ENCODE measurements at regions not wholly inside any gene's neighbourhood (a gene's known extent, or its start where the extent isn't known, plus 50 kb on each side); places are given as distances from the start of the nearest gene placed in this dataset.
"Not testable (repeated sequence)": the region's sequence is repeated elsewhere in the genome, so short reads cannot be mapped to it uniquely, and the experiment has no call there.

- ChIA-PET POLR2A (no interaction called here), CTCF (no interaction called here)
These were observed 148.7 kb downstream of the KCNJ2 start for GRCh38 chr17:70318051-70318450.

GRCh38 chr17:70319516-70319915 lies 150.2 kb downstream of the KCNJ2 start:
- ChIA-PET CTCF (no interaction called here), POLR2A (no interaction called here)

GRCh38 chr17:70320673-70321345 lies 151.5 kb downstream of the KCNJ2 start:
- POLR2A ChIA-PET, result no interaction called here
- CTCF ChIA-PET, result no interaction called here

GRCh38 chr17:70321352-70321751 lies 152.0 kb downstream of the KCNJ2 start:
- CTCF ChIA-PET, result no interaction called here
- POLR2A ChIA-PET, result no interaction called here

GRCh38 chr17:70323269-70323668 lies 153.9 kb downstream of the KCNJ2 start:
- CTCF ChIA-PET, result interaction anchor here (0.7 kb wide), 2 partner anchors 663 to 716 kb away, joined by 3 read pairs; no protein-coding TSS in a partner anchor
- POLR2A ChIA-PET, result no interaction called here

GRCh38 chr17:70324031-70324430 lies 154.7 kb downstream of the KCNJ2 start:
- CTCF ChIA-PET, result no interaction called here
- POLR2A ChIA-PET, result no interaction called here

GRCh38 chr17:70327279-70327678 lies 157.9 kb downstream of the KCNJ2 start:
- ChIA-PET CTCF (no interaction called here), POLR2A (no interaction called here)

GRCh38 chr17:70327723-70328122 lies 158.4 kb downstream of the KCNJ2 start:
- POLR2A ChIA-PET, result no interaction called here
- CTCF ChIA-PET, result no interaction called here

GRCh38 chr17:70329721-70330120 lies 160.4 kb downstream of the KCNJ2 start:
- ChIA-PET CTCF (no interaction called here), POLR2A (no interaction called here)

- POLR2A ChIA-PET, CTCF ChIA-PET: not testable (repeated sequence)
These were observed 161.7 kb downstream of the KCNJ2 start for GRCh38 chr17:70331066-70331465.

GRCh38 chr17:70332356-70333210 lies 163.3 kb downstream of the KCNJ2 start:
- ChIA-PET CTCF (no interaction called here), POLR2A (no interaction called here)

- ChIA-PET CTCF (no interaction called here), POLR2A (no interaction called here)
These were observed 167.1 kb downstream of the KCNJ2 start for GRCh38 chr17:70336411-70336810.

- ChIA-PET CTCF (no interaction called here), POLR2A (no interaction called here)
These were observed 169.6 kb downstream of the KCNJ2 start for GRCh38 chr17:70338946-70339354.

GRCh38 chr17:70343114-70343513 lies 173.8 kb downstream of the KCNJ2 start:
- POLR2A ChIA-PET, result no interaction called here
- CTCF ChIA-PET, result no interaction called here

GRCh38 chr17:70344386-70345060 lies 175.2 kb downstream of the KCNJ2 start:
- ChIA-PET CTCF (interaction anchor here (0.6 kb wide), 1 partner anchor 217 kb away, joined by 3 read pairs; no protein-coding TSS in a partner anchor), POLR2A (no interaction called here)

- ChIA-PET POLR2A (no interaction called here), CTCF (interaction anchor here (0.6 kb wide), 1 partner anchor 216 kb away, joined by 3 read pairs; no protein-coding TSS in a partner anchor)
These were observed 175.7 kb downstream of the KCNJ2 start for GRCh38 chr17:70345061-70345460.

GRCh38 chr17:70352834-70353233 lies 183.5 kb downstream of the KCNJ2 start:
- POLR2A ChIA-PET, result no interaction called here
- CTCF ChIA-PET, result no interaction called here

GRCh38 chr17:70353408-70354092 lies 184.2 kb downstream of the KCNJ2 start:
- CTCF ChIA-PET, result no interaction called here
- POLR2A ChIA-PET, result no interaction called here

GRCh38 chr17:70355185-70355584 lies 185.9 kb downstream of the KCNJ2 start:
- CTCF ChIA-PET, result no interaction called here
- POLR2A ChIA-PET, result no interaction called here

GRCh38 chr17:70357190-70357589 lies 187.9 kb downstream of the KCNJ2 start:
- ChIA-PET POLR2A (no interaction called here), CTCF (no interaction called here)

Data from activated CD8-positive, alpha-beta memory T cell treated with anti-CD3 and anti-CD28 coated beads for 36 hours (primary cell).